ENCODE measurements at regions not wholly inside any gene's neighbourhood (a gene's known extent, or its start where the extent isn't known, plus 50 kb on each side); places are given as distances from the start of the nearest gene placed in this dataset.

DNA sequence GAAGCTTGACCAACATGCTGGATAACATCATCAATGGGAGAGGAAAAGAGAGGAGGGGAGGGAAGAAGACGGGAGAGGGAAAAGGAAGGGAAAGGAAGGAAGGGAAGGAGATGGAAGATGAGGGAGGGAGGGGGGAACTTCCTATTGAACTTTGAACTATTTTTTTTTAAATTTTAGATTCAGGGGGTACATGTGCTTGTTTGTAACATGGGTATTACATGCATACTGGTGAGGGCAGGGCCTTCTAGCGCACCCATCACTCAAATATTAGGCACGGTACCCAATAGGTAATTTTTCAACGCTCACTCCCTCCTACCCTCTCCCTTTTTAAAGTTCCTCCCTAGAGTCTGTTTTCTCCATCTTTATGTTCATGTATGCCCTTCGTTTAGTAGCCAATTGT lies 383.2 kb upstream of the XYLT1 start:
- TF ChIP-seq, protein P1, sequence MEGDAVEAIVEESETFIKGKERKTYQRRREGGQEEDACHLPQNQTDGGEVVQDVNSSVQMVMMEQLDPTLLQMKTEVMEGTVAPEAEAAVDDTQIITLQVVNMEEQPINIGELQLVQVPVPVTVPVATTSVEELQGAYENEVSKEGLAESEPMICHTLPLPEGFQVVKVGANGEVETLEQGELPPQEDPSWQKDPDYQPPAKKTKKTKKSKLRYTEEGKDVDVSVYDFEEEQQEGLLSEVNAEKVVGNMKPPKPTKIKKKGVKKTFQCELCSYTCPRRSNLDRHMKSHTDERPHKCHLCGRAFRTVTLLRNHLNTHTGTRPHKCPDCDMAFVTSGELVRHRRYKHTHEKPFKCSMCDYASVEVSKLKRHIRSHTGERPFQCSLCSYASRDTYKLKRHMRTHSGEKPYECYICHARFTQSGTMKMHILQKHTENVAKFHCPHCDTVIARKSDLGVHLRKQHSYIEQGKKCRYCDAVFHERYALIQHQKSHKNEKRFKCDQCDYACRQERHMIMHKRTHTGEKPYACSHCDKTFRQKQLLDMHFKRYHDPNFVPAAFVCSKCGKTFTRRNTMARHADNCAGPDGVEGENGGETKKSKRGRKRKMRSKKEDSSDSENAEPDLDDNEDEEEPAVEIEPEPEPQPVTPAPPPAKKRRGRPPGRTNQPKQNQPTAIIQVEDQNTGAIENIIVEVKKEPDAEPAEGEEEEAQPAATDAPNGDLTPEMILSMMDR (conservative IDR thresholded peaks at IDR 0.05; ENCODE audit: low read length), result no peak
- no peak for TF ChIP-seq EZH2phosphoT487 (IDR thresholded peaks at IDR 0.05; ENCODE audit: borderline replicate concordance, low read depth, low read length)
